Ovary (tissue), 7 donors: ENCODE measurements at regions not wholly inside any gene's neighbourhood (a gene's known extent, or its start where the extent isn't known, plus 50 kb on each side); places are given as distances from the start of the nearest gene placed in this dataset.

Experiments
- DNase-seq, 5 donors: peaks; one replicate each; pipeline ENCODE4 v3.0.0-alpha.2; 2019 to 2020
- H3K27ac ChIP-seq, 2 donors: fragments of 200-600 bp; one replicate each; pipeline versions ENCODE4 v1.5.1 to v1.8.0; 2019 to 2022
- H3K27me3 ChIP-seq: fragments of 200-600 bp; one replicate; pipeline ENCODE4 v1.8.0; 2022
- H3K36me3 ChIP-seq: fragments of 200-600 bp; sonication (generic); one replicate; pipeline ENCODE4 v1.5.1; 2019
- H3K4me1 ChIP-seq: one replicate; pipeline ENCODE4 v1.8.1; 2013; ENCODE audit warnings: mild to moderate bottlenecking, moderate library complexity; ENCODE audit not compliant: insufficient read depth
- H3K4me3 ChIP-seq: fragments of 200-600 bp; sonication (generic); one replicate; pipeline ENCODE4 v1.5.1; 2017
- H3K9me3 ChIP-seq, 2 donors: fragments of 200-600 bp in 1 of 2; sonication (generic) in 1 of 2; one replicate each; pipeline versions ENCODE4 v1.5.1 to v1.8.1; 2013 to 2019; ENCODE audit warnings: mild to moderate bottlenecking in 1 of 2, moderate library complexity in 1 of 2
- CTCF ChIP-seq, 3 donors: fragments of 450-650 bp in 2 of 3; fragments of 200-600 bp in 1 of 3; IDR thresholded peaks; one replicate each; pipeline versions ENCODE4 v1.5.1 to v1.8.0; 2016 to 2022; ENCODE audit warnings: antibody characterized with exemption in 3 of 3, mild to moderate bottlenecking in 1 of 3
- EP300 ChIP-seq: sonication (generic); formaldehyde crosslinking; IDR thresholded peaks from one replicate; pipeline ENCODE4 v1.6.1; 2017; ENCODE audit warnings: antibody characterized with exemption
- POLR2A ChIP-seq: fragments of 450-650 bp; IDR thresholded peaks from one replicate; pipeline ENCODE4 v1.6.1; 2017; ENCODE audit warnings: antibody characterized with exemption, mild to moderate bottlenecking, moderate library complexity
- WGBS, 3 donors: extraction: QIAGEN DNeasy Blood & Tissue Kit in 1 of 3; methylation state at CpG; one replicate each; pipeline versions ENCODE4 v1.1.5 to v1.1.7; 2013 to 2017; 5-methylcytosine and 5-hydroxymethylcytosine counted together
- intact Hi-C, 4 donors: fragments of 100-400 bp; cut with DNase I; formaldehyde crosslinking; loops; one replicate each; pipeline versions ENCODE4 v1.11.0 to v1.15.1; 2022 to 2023
- donor health status: DM: no; HTN: no; CAD: no; lungs with moderate emphysema.
- donor health status: DM: no; HTN: no; CAD: no.
- donor health status: Bipolar disorder and iron deficiency.
- donor health status: DM: no; HTN: no; CAD: no.
- donor health status: DM: yes; HTN: yes; CAD: no.

GRCh38 chr13:80866921-80867320 lies 526.0 kb upstream of the SPRY2 start:
- Histone ChIP-seq H3K27me3 (no peaks in the 10 kb centered on the region), H3K36me3 (no peaks in the 10 kb centered on the region)

GRCh38 chr13:80865329-80865728 lies 524.4 kb upstream of the SPRY2 start:
- Histone ChIP-seq H3K4me3 (no peak overlapping the region), H3K27ac (no peak overlapping the region), H3K27me3 (no peaks in the 10 kb centered on the region), H3K9me3 (no peaks in the 10 kb centered on the region), H3K36me3 (no peaks in the 10 kb centered on the region), H3K4me1 (no peaks in the 10 kb centered on the region)
- intact Hi-C loops: no loop called here
- no peak for DNase-seq
- 52 to 64% (median 56%) methylated on average over 1 of the region's 1 CpG for WGBS, 3 donors
- TF ChIP-seq POLR2A (no peak), EP300 (no peak), CTCF (IDR thresholded peaks at IDR 0.05) (no peak)

More at GRCh38 chr13:80866921-80867320, 526.0 kb upstream of the SPRY2 start:
- DNase-seq: no peak
- TF ChIP-seq EP300 (no peak), POLR2A (no peak), CTCF (IDR thresholded peaks at IDR 0.05) (no peak)
- Histone ChIP-seq H3K9me3 (no peaks in the 10 kb centered on the region), H3K4me1 (no peaks in the 10 kb centered on the region), H3K27ac (no peak overlapping the region), H3K4me3 (no peak overlapping the region)
- intact Hi-C loops: no loop called here
- WGBS, 3 donors: 58 to 85% (median 76%) methylated on average over 3 of the region's 3 CpGs

GRCh38 chr13:80862456-80862855 lies 521.5 kb upstream of the SPRY2 start:
- no peaks in the 10 kb centered on the region for H3K36me3 ChIP-seq
- no peak for TF ChIP-seq EP300
- TF ChIP-seq CTCF (IDR thresholded peaks at IDR 0.05): no peak
- TF ChIP-seq POLR2A: no peak
- DNase-seq: no peak
- no peaks in the 10 kb centered on the region for H3K9me3 ChIP-seq
- WGBS, 3 donors: 20 to 47% (median 23%) methylated on average over 4 of the region's 4 CpGs
- H3K4me1 ChIP-seq: no peaks in the 10 kb centered on the region
- no peak overlapping the region for H3K27ac ChIP-seq
- intact Hi-C loops: no loop called here
- no peaks in the 10 kb centered on the region for H3K27me3 ChIP-seq
- no peak overlapping the region for H3K4me3 ChIP-seq

- Histone ChIP-seq H3K4me1 (no peaks in the 10 kb centered on the region), H3K36me3 (no peaks in the 10 kb centered on the region), H3K27ac (no peak overlapping the region), H3K9me3 (no peaks in the 10 kb centered on the region), H3K4me3 (no peak overlapping the region), H3K27me3 (no peaks in the 10 kb centered on the region)
- 70 to 76% (median 75%) methylated on average over 2 of the region's 2 CpGs for WGBS, 3 donors
- intact Hi-C loops: no loop called here
- DNase-seq: no peak
- TF ChIP-seq CTCF (IDR thresholded peaks at IDR 0.05): no peak
- no peak for TF ChIP-seq EP300
- TF ChIP-seq POLR2A: no peak
Measured at GRCh38 chr13:80860845-80861244, 519.9 kb upstream of the SPRY2 start.

- no peak for TF ChIP-seq CTCF (IDR thresholded peaks at IDR 0.05)
- no peak for TF ChIP-seq EP300
- TF ChIP-seq POLR2A: no peak
- Histone ChIP-seq H3K4me1 (no peaks in the 10 kb centered on the region), H3K4me3 (no peak overlapping the region), H3K9me3 (no peaks in the 10 kb centered on the region), H3K36me3 (no peaks in the 10 kb centered on the region), H3K27ac (no peak overlapping the region), H3K27me3 (no peaks in the 10 kb centered on the region)
- intact Hi-C loops: no loop called here
- DNase-seq: no peak
- WGBS, 3 donors: 91 to 96% (median 96%) methylated on average over 2 of the region's 2 CpGs
Measured at GRCh38 chr13:80858131-80858530, 517.2 kb upstream of the SPRY2 start.
